HCT116 (cell line): ENCODE measurements at regions not wholly inside any gene's neighbourhood (a gene's known extent, or its start where the extent isn't known, plus 50 kb on each side); places are given as distances from the start of the nearest gene placed in this dataset.

Experiments
- CTCF ChIP-seq, 3 experiments: fragments of 200-600 bp in 1 of 3; sonication (generic) in 1 of 3; IDR thresholded peaks in 2 of 3; conservative IDR thresholded peaks in 1 of 3; 2 replicates each; pipeline ENCODE4 v1.5.1; 2012 to 2017; ENCODE audit warnings: low read depth in 2 of 3, low read length in 2 of 3, antibody characterized with exemption in 1 of 3, borderline replicate concordance in 1 of 3, control low read depth in 1 of 3, mild to moderate bottlenecking in 1 of 3, mixed read lengths in 1 of 3, mixed run types in 1 of 3, moderate library complexity in 1 of 3; ENCODE audit not compliant: insufficient read depth in 1 of 3
- EGR1 ChIP-seq: IDR thresholded peaks from 2 replicates; pipeline ENCODE4 v1.6.1; 2012; ENCODE audit warnings: low read depth
- EZH2 ChIP-seq: fragments of 200-600 bp; sonication (generic); IDR thresholded peaks from 2 replicates; pipeline ENCODE4 v1.6.1; 2017; ENCODE audit warnings: antibody characterized with exemption, mixed run types
- POLR2A ChIP-seq: IDR thresholded peaks from 2 replicates; pipeline ENCODE4 v1.7.0; 2011; ENCODE audit warnings: borderline replicate concordance; ENCODE audit not compliant: insufficient read depth, insufficient read length; ENCODE audit errors: extremely low read depth
- TCF7L2 ChIP-seq: IDR thresholded peaks from 2 replicates; pipeline ENCODE4 v1.7.0; 2011; ENCODE audit warnings: borderline replicate concordance, inconsistent platforms; ENCODE audit not compliant: insufficient read depth, insufficient read length; ENCODE audit errors: extremely low read depth
- ZNF274 ChIP-seq: fragments of 200-500 bp; sonication (Bioruptor generic); IDR thresholded peaks from 2 replicates; pipeline ENCODE4 v1.6.1; 2014; ENCODE audit warnings: mild to moderate bottlenecking, low read depth, low read length, inconsistent platforms
- TF ChIP-seq, protein P1 (sequence below): IDR thresholded peaks from 2 replicates; pipeline ENCODE4 v1.6.1; 2012; ENCODE audit warnings: low read depth
- TF ChIP-seq, protein P2 (sequence below): IDR thresholded peaks from 2 replicates; pipeline ENCODE4 v1.6.1; 2011; ENCODE audit warnings: mild to moderate bottlenecking, low read length, moderate library complexity; ENCODE audit not compliant: insufficient replicate concordance; ENCODE audit errors: extremely low read depth

GRCh38 chr19:31537136-31537535 is 187.9 kb upstream of the TSHZ3 start:
- no peak for TF ChIP-seq CTCF (IDR thresholded peaks at IDR 0.05 in 2 of 3, conservative IDR thresholded peaks at IDR 0.05 in 1 of 3; ENCODE audit: borderline replicate concordance in 1 of 3, insufficient read depth in 1 of 3, low read depth in 2 of 3, low read length in 2 of 3)
- TF ChIP-seq, protein P1, sequence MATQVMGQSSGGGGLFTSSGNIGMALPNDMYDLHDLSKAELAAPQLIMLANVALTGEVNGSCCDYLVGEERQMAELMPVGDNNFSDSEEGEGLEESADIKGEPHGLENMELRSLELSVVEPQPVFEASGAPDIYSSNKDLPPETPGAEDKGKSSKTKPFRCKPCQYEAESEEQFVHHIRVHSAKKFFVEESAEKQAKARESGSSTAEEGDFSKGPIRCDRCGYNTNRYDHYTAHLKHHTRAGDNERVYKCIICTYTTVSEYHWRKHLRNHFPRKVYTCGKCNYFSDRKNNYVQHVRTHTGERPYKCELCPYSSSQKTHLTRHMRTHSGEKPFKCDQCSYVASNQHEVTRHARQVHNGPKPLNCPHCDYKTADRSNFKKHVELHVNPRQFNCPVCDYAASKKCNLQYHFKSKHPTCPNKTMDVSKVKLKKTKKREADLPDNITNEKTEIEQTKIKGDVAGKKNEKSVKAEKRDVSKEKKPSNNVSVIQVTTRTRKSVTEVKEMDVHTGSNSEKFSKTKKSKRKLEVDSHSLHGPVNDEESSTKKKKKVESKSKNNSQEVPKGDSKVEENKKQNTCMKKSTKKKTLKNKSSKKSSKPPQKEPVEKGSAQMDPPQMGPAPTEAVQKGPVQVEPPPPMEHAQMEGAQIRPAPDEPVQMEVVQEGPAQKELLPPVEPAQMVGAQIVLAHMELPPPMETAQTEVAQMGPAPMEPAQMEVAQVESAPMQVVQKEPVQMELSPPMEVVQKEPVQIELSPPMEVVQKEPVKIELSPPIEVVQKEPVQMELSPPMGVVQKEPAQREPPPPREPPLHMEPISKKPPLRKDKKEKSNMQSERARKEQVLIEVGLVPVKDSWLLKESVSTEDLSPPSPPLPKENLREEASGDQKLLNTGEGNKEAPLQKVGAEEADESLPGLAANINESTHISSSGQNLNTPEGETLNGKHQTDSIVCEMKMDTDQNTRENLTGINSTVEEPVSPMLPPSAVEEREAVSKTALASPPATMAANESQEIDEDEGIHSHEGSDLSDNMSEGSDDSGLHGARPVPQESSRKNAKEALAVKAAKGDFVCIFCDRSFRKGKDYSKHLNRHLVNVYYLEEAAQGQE: no peak
- TF ChIP-seq EZH2: no peak
- TF ChIP-seq EGR1: no peak
- TF ChIP-seq ZNF274: no peak
- no peak for TF ChIP-seq TCF7L2
- TF ChIP-seq, protein P2, sequence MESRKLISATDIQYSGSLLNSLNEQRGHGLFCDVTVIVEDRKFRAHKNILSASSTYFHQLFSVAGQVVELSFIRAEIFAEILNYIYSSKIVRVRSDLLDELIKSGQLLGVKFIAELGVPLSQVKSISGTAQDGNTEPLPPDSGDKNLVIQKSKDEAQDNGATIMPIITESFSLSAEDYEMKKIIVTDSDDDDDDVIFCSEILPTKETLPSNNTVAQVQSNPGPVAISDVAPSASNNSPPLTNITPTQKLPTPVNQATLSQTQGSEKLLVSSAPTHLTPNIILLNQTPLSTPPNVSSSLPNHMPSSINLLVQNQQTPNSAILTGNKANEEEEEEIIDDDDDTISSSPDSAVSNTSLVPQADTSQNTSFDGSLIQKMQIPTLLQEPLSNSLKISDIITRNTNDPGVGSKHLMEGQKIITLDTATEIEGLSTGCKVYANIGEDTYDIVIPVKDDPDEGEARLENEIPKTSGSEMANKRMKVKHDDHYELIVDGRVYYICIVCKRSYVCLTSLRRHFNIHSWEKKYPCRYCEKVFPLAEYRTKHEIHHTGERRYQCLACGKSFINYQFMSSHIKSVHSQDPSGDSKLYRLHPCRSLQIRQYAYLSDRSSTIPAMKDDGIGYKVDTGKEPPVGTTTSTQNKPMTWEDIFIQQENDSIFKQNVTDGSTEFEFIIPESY: no peak
- no peak for TF ChIP-seq POLR2A
